ENCODE measurements at regions not wholly inside any gene's neighbourhood (a gene's known extent, or its start where the extent isn't known, plus 50 kb on each side); places are given as distances from the start of the nearest gene placed in this dataset.

- DNase-seq = no peak
Observed at GRCh38 chr5:3827624-3828023, 232.0 kb downstream of the IRX1 start.

- DNase-seq = no peak
Observed at GRCh38 chr5:3828761-3829160, 233.1 kb downstream of the IRX1 start.

GRCh38 chr5:3833566-3833965 lies 237.9 kb downstream of the IRX1 start:
- no peak for DNase-seq

GRCh38 chr5:3835811-3836210 lies 240.2 kb downstream of the IRX1 start:
- DNase-seq = no peak

- DNase-seq = no peak
Observed at GRCh38 chr5:3836528-3836927, 240.9 kb downstream of the IRX1 start.

GRCh38 chr5:3837506-3837905 lies 241.9 kb downstream of the IRX1 start:
- DNase-seq = no peak

- no peak for DNase-seq
Observed at GRCh38 chr5:3839151-3839550, 243.5 kb downstream of the IRX1 start.

- DNase-seq = no peak
Observed at GRCh38 chr5:3842591-3842990, 247.0 kb downstream of the IRX1 start.

GRCh38 chr5:3843706-3844105 lies 248.1 kb downstream of the IRX1 start:
- no peak for DNase-seq

GRCh38 chr5:3844266-3844665 lies 248.6 kb downstream of the IRX1 start:
- no peak for DNase-seq

- no peak for DNase-seq
Observed at GRCh38 chr5:3845230-3845629, 249.6 kb downstream of the IRX1 start.

- no peak for DNase-seq
Observed at GRCh38 chr5:3852161-3852916, 256.7 kb downstream of the IRX1 start.

- no peak for DNase-seq
Observed at GRCh38 chr5:3853362-3853761, 257.7 kb downstream of the IRX1 start.

- DNase-seq = no peak
Observed at GRCh38 chr5:3854188-3854821, 258.7 kb downstream of the IRX1 start.

- DNase-seq = no peak
Observed at GRCh38 chr5:3856036-3856435, 260.4 kb downstream of the IRX1 start.

GRCh38 chr5:3858524-3858923 lies 262.9 kb downstream of the IRX1 start:
- DNase-seq = no peak

- DNase-seq = no peak
Observed at GRCh38 chr5:3862906-3863305, 267.3 kb downstream of the IRX1 start.

GRCh38 chr5:3875144-3875543 lies 279.5 kb downstream of the IRX1 start:
- DNase-seq = no peak

GRCh38 chr5:3878267-3878666 lies 282.6 kb downstream of the IRX1 start:
- no peak for DNase-seq

GRCh38 chr5:3883040-3883439 lies 287.4 kb downstream of the IRX1 start:
- DNase-seq = no peak

GRCh38 chr5:3886524-3887451 lies 291.2 kb downstream of the IRX1 start:
- no peak for DNase-seq

- DNase-seq = no peak
Observed at GRCh38 chr5:3888310-3888709, 292.7 kb downstream of the IRX1 start.

GRCh38 chr5:3889412-3890142 lies 293.9 kb downstream of the IRX1 start:
- DNase-seq = no peak
